ENCODE measurements at regions not wholly inside any gene's neighbourhood (a gene's known extent, or its start where the extent isn't known, plus 50 kb on each side); places are given as distances from the start of the nearest gene placed in this dataset.

GRCh38 chr9:20014168-20014567 lies 225.3 kb upstream of the SLC24A2 start:
- TF ChIP-seq EZH2 (IDR thresholded peaks at IDR 0.05) (no peak), POLR2AphosphoS5 (IDR thresholded peaks at IDR 0.05; ENCODE audit: borderline replicate concordance, low read depth, low read length) (no peak), FOXP2 (optimal IDR thresholded peaks at IDR 0.05; ENCODE audit: control extremely low read depth, extremely low read length, insufficient read depth) (no peak)
